GM21526 (cell line): ENCODE measurements at regions not wholly inside any gene's neighbourhood (a gene's known extent, or its start where the extent isn't known, plus 50 kb on each side); places are given as distances from the start of the nearest gene placed in this dataset.

ENCODE experiments used
- ATAC-seq: cut with Tn5 transposase; IDR thresholded peaks from one replicate; pipeline ENCODE4 v1.9.1; 2021; ENCODE audit warnings: moderate library complexity; ENCODE audit not compliant: unreplicated experiment, low FRiP score

- no peak for ATAC-seq
Measured at GRCh38 chr6:121961619-121962125, 437.8 kb upstream of the HSF2 start.

GRCh38 chr6:121963826-121964225, 435.6 kb upstream of the HSF2 start:
- ATAC-seq = no peak

GRCh38 chr6:121965739-121966138, 433.7 kb upstream of the HSF2 start:
- ATAC-seq = no peak

GRCh38 chr6:121967631-121968030, 431.8 kb upstream of the HSF2 start:
- ATAC-seq = no peak

GRCh38 chr6:121971931-121972335, 427.5 kb upstream of the HSF2 start:
- ATAC-seq = no peak

GRCh38 chr6:121984956-121985355, 414.5 kb upstream of the HSF2 start:
- no peak for ATAC-seq

GRCh38 chr6:121993362-121993761, 406.1 kb upstream of the HSF2 start:
- ATAC-seq = no peak

- no peak for ATAC-seq
Measured at GRCh38 chr6:121994919-121995318, 404.5 kb upstream of the HSF2 start.

GRCh38 chr6:121998631-121999030, 400.8 kb upstream of the HSF2 start:
- ATAC-seq = no peak

- ATAC-seq = no peak
Measured at GRCh38 chr6:121999456-122000065, 399.9 kb upstream of the HSF2 start.

GRCh38 chr6:122005661-122006060, 393.8 kb upstream of the HSF2 start:
- no peak for ATAC-seq

- no peak for ATAC-seq
Measured at GRCh38 chr6:122007339-122007738, 392.1 kb upstream of the HSF2 start.

GRCh38 chr6:122008101-122008999, 391.1 kb upstream of the HSF2 start:
- no peak for ATAC-seq

- ATAC-seq = no peak
Measured at GRCh38 chr6:122009000-122009350, 390.5 kb upstream of the HSF2 start.

GRCh38 chr6:122012578-122012977, 386.9 kb upstream of the HSF2 start:
- ATAC-seq = no peak

GRCh38 chr6:122014961-122015360, 384.5 kb upstream of the HSF2 start:
- ATAC-seq = no peak

GRCh38 chr6:122020588-122021264, 378.7 kb upstream of the HSF2 start:
- peak; percentile 52 for ATAC-seq

GRCh38 chr6:122025104-122025503, 374.3 kb upstream of the HSF2 start:
- no peak for ATAC-seq

- no peak for ATAC-seq
Measured at GRCh38 chr6:122026582-122027369, 372.7 kb upstream of the HSF2 start.

GRCh38 chr6:122028933-122029522, 370.4 kb upstream of the HSF2 start:
- ATAC-seq = no peak
